ENCODE measurements at regions not wholly inside any gene's neighbourhood (a gene's known extent, or its start where the extent isn't known, plus 50 kb on each side); places are given as distances from the start of the nearest gene placed in this dataset.

GRCh38 chr13:106762708-106763107 lies 194.8 kb upstream of the ARGLU1 start:
- H3K4me3 ChIP-seq = no peak overlapping the region
- intact Hi-C loops (cut with DNase I) = no loop called here
- TF ChIP-seq CTCF (IDR thresholded peaks at IDR 0.05) = no peak
- no peaks in the 10 kb centered on the region for H3K27me3 ChIP-seq
- H3K4me1 ChIP-seq = no peaks in the 10 kb centered on the region
- H3K27ac ChIP-seq = no peak overlapping the region
- peaks cover 0 to 15% of the 10 kb centered on the region in 2 donors for H3K9me3 ChIP-seq
- ATAC-seq = no peak
- no peaks in the 10 kb centered on the region for H3K36me3 ChIP-seq
- DNase-seq = no peak

DNA sequence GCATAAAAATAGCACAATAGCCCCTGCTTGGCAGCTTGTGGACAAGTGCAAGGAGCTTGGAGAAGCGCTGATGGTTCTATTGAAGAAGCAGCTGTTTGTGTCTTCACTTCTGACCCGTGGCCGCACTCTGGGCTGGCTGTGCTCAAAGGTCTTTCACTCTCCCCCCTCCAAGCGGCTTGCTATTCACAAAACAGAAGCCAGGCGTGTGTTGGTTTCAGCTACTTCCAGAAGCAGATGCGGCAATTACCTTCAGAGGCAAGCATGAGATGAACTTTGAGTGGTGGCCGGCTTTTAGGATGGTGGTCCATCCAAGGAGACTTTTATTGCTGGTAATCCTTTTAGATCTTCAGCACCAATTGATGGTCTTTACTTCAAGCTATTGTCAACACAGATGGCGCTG lies 188.5 kb upstream of the ARGLU1 start:
- no peak for TF ChIP-seq CTCF (IDR thresholded peaks at IDR 0.05)

GRCh38 chr13:106755542-106755941 lies 187.6 kb upstream of the ARGLU1 start:
- H3K4me3 ChIP-seq = no peak overlapping the region
- H3K4me1 ChIP-seq = no peaks in the 10 kb centered on the region
- ATAC-seq (no peak), DNase-seq (no peak)
- no peaks in the 10 kb centered on the region for H3K9me3 ChIP-seq
- intact Hi-C loops (cut with DNase I) = no loop called here
- no peaks in the 10 kb centered on the region for H3K27me3 ChIP-seq
- H3K36me3 ChIP-seq = no peaks in the 10 kb centered on the region
- no peak for TF ChIP-seq CTCF (IDR thresholded peaks at IDR 0.05)
- H3K27ac ChIP-seq = no peak overlapping the region

More for the DNA sequence above, 188.5 kb upstream of the ARGLU1 start:
- H3K27me3 ChIP-seq = no peaks in the 10 kb centered on the region
- no peaks in the 10 kb centered on the region for H3K36me3 ChIP-seq
- H3K4me3 ChIP-seq = no peak overlapping the region
- H3K4me1 ChIP-seq = no peaks in the 10 kb centered on the region
- intact Hi-C loops (cut with DNase I) = no loop called here
- no peak for ATAC-seq
- H3K27ac ChIP-seq = no peak overlapping the region
- no peak for DNase-seq
- no peaks in the 10 kb centered on the region for H3K9me3 ChIP-seq

GRCh38 chr13:106753251-106753650 lies 185.3 kb upstream of the ARGLU1 start:
- H3K4me1 ChIP-seq = no peaks in the 10 kb centered on the region
- intact Hi-C loops (cut with DNase I) = no loop called here
- peak overlapping the region in 1 of 2 donors; percentile 10 for H3K27ac ChIP-seq
- ATAC-seq = peak; percentile 83
- H3K9me3 ChIP-seq = no peaks in the 10 kb centered on the region
- no peak overlapping the region for H3K4me3 ChIP-seq
- no peaks in the 10 kb centered on the region for H3K36me3 ChIP-seq
- no peaks in the 10 kb centered on the region for H3K27me3 ChIP-seq
- TF ChIP-seq CTCF (IDR thresholded peaks at IDR 0.05) = no peak
- peak in 1 of 4 donors; percentile 49 for DNase-seq

DNA sequence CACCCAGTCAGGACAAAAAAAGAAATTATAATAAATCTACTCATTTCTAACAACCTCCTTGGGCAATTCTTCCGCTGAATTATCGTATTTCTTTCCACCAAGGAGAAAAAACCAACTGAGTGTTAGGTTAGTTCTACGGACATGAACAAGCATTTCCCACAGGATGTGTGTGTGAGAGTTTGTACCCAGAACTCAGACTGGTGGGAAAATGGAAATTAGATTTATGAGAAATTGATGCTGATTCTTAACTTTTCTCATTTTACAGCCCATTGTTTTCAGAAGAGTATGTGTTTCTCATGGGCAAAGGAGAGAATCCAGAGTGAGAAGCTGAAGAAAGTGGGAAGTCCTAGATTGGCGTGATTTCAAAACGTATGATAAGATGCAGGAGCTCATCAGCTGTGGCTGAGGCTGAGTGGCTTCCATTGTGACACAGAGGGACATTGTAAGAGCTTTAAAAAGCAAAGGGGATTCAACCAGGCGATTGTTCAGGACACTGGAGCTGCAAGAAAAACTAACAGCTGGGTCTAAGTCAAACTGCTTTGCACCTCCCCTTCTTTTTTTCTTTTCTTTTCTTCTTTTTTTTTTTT lies 184.7 kb upstream of the ARGLU1 start:
- Histone ChIP-seq H3K4me3 (no peak overlapping the region), H3K27ac (peak overlapping the region in 1 of 2 donors; percentile 10), H3K36me3 (no peaks in the 10 kb centered on the region), H3K4me1 (no peaks in the 10 kb centered on the region), H3K9me3 (no peaks in the 10 kb centered on the region), H3K27me3 (no peaks in the 10 kb centered on the region)
- no peak for TF ChIP-seq CTCF (IDR thresholded peaks at IDR 0.05)
- no peak for DNase-seq
- no peak for ATAC-seq
- intact Hi-C loops (cut with DNase I) = no loop called here

Data from left lung (tissue), 4 donors.